Renal cortex interstitium (tissue), 11 donors: ENCODE measurements at regions not wholly inside any gene's neighbourhood (a gene's known extent, or its start where the extent isn't known, plus 50 kb on each side); places are given as distances from the start of the nearest gene placed in this dataset.

Experiments used
- DNase-seq, 11 donors: peaks; one replicate each; pipeline ENCODE4 v3.0.0-alpha.2; 2013; ENCODE audit warnings: low read depth in 9 of 11, low spot score in 4 of 11; ENCODE audit errors: extremely low read depth in 1 of 11

DNA sequence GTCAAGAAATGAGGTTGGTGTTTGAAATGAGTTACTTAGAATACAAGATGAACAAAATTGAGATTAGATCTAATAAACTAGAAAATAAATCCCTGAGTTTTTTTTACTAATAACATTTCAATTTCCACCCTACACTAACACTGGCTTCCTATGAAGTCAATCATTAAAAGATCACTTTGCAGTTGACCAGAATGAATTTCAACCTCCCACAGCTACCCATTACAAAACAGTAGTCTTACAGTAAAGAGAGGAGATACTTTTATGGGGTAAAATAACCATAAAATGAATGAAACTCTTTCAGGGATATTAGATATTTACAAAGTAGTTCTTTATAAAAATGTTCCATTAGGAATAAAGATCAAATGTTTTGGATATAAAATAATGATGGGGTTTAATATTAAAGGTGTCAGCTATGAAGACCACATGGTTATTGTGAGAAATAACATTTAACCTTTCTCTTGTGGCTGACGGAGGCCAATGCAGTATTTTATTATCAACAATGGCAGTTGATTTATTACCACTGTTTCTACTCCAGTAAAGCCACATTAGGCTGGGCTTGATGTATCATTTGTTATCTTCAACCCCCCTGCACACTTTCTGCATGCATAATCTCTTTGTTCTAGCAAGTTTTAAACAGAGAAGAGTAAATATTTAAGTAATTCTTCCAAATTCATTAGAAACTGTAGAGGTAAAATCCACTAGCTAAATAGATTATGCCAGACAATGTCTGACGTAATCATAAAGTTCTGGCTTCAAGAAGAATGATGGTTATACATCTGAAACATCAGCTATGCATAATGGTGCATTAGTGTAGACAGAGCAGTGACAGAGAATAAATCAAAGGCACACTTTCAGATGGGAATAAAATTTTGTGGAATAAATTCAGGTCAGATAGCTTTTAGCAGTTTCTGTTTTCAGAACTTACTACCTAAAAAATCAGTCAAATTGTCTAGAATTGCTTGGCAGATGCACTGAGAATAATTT, 516.6 kb downstream of the PCDH18 start:
- DNase-seq, result peak in 8 of 11 donors; percentile 1 to 11 (median 5)

DNA sequence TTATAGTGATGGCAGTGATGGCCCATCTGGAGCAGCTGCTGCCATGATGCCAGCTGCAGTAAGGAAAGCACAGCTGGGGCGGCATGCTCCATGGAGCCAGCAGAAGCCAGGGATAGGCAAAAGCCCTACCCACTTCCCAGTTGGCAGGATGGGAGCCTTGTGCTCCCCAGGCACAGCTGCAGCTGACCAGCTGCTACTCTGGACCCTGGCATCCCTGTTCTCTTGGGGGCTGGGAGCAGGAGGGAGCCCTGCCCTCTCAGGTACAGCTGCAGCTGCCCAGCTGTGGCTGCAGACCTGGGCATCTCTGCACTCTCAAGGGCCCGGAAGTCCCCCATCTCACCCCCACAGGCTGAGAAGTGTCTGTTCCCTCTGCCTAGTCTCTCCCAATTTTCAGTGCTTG, 531.9 kb downstream of the PCDH18 start:
- no peak for DNase-seq

DNA sequence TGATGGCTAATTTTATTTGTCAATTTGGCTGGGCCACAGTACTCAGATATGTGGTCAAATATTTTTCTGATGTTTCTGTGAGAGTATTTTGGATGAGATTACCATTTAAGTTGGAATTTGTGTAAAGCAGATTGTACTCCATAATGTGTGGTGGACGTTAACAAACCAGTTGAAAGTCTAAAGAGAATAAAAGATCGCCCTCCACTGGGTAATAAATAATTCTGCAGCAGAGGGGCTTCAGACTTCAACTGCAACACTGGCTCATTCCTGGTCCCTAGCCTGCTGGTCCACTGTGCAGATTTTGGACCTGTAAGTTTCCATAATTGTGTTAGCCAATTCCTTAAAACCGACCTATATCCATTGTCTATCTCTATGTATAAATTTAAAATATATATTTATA, 540.3 kb downstream of the PCDH18 start:
- no peak for DNase-seq

DNA sequence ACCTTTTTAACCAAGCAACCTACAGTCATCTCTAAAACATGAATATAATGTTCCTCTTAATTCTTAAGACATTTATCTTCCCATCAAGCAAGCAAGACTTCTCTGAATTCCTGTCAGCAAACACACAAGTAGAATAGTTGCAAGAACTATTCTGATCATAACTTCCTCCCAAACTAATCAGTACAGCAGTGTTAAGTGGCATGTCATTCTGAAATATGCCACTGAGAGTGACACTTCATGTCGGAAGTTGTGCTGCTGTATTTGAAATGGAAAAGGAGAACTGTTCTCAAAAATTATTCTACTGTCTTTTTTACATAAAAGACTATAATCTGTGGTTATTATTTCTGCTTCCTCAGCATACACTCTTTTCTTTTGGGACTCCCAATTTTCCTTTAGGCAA, 546.6 kb downstream of the PCDH18 start:
- DNase-seq, result no peak

DNA sequence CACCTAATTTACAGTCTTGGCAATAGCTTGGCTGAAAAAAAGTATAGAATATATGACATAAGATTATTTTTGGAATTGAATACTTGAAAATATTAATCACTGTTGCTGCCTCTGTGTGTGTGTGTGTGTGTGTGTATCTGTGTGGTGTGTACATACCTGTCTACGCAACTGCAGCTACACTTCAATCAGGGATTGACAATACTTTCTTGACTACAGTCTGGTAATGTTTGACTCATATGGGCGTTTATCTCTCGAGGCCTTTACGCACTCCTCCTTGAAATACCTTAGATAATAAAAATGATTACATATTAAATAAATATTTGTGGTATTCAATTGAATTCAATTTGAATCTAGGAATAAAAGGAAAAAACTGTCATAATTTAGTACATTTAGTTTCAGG, 565.2 kb downstream of the PCDH18 start:
- DNase-seq, result no peak

DNA sequence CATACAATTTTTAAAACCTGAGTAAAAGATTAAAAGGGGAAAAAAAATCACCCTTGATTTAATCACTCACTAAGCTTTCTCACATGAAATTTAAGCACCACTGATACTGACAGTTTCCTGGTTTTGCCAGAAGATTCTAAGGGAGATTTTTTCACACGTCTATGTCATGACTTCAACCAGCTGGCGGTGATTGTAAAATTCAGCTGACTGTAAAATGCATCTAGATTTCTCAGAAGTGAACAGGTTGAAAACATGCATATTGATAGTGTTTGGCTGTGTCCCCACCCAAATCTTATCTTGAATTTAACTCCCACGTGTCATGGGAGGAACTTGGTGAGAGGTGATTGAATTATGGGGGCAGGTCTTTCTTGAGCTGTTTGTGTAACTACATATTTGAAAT, 566.8 kb downstream of the PCDH18 start:
- DNase-seq, result no peak

DNA sequence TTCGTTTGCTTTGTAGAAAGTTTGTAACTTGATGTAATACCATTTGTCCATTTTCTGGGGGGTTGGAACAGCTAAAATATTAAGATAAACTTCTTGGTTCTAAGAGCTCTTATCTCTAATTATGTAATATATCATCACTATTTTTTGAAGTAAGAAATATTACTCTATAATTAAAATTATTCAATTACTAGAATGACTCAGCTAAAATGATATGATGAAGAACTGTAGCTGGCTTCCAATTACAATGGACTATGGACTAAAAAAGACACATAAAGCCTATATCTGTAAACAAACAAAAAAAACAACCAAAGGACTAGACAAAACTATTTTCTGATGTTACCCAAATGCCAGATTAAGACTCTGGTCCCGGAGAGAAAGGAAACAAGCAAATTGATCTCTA, 569.4 kb downstream of the PCDH18 start:
- DNase-seq, result no peak

DNA sequence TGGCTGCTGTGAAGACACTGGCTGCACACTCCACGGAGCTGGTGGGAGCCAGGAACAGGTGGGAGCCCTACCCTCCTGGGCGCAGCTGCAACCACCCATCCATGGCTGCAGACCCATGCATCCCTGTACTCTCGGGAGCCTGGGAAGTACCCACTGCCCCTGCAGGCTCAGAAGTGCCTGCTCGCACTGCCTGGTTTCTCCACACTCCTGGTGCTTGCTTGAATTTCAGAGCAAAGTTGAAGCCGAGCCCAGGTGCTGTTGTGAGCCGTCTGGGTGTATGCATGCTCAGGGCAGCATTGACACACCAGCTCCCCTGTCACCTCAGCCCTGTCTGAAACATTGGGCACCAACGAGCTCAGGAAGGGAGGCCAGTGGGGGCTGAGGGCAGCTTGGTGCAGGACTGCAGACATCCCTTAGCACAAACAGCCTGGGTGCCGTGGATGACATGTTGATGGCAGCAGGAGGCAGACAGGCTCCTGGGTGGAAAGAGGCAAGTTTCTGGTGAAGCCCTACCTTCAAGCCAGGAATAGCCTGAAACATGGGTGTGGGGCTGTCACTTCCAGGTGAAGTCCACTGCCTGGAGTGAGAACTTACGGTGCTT, 585.9 kb downstream of the PCDH18 start:
- no peak for DNase-seq

DNA sequence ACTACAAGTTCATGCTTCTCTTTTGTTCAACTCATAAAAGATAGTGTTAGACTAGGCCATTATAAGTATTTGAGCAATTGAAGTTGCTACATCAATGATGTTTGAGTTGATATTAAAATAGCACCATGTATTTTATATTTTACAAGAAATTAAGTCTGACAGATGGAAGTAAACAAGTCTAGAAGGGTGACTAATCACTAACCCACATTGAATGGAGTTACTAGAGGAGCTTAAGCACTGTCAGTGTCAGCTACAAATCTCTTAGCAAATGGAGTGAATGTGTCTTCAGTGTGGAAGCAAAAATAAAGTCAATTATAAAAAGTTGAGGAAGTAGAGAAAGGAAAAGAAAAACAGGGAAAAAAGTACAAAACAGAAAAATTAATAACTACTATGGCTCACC, 592.5 kb downstream of the PCDH18 start:
- no peak for DNase-seq

DNA sequence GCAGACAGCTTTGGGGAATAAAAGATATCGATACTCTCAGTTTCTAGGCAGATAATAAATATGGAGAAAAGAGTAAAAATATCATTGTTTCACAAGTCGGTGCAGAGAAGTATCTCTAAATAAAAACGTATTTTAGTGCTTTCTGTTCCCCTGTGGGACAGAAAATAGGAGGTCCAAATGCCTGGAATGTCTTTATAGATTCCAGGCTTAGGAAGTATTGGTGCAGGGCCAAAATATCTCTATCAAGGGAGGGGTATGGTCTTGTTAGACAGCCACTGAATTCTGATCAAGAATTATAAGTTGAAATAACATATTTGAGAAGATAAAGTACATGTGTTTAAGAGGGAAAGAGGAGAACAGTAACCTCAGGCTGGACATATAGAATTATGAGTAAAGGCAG, 596.4 kb downstream of the PCDH18 start:
- no peak for DNase-seq

DNA sequence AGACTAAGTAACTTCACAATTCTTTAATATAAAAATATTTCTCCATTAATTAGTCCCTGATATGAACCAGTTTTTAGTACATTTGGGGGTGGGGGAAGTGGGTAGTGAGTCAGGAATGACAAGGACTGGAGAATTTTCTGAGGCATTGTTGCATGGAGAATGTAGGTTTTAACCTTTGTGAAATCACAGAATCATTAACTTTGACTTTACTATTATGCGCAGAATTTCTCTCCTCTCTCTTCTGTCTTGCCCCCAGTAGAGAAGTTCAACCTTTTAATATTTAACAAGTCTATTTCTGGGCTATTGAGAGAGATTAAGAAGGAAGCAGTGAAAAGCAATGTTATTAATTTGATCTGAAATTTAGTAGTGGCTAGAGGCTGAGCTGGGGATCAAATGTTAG, 597.0 kb downstream of the PCDH18 start:
- peak in 3 of 11 donors; percentile 7 to 36 (median 12) for DNase-seq

DNA sequence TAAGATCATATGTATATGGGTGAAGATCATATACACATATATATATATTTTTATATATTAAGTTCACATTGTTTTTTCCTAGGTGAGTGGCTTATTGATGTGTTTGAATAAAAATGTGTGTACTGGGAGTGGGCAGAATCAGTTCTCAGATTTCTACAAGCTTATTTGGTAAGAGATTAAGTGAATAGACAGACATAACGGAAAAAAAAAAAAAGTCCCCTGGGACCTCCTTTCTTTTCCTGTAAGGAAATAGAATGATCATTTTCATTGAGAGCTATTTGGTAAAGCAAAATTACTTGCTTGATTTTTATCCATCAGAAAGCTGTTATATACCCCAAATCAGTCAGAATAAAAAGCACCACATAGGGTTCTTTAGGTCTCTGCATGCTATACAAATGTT, 597.7 kb downstream of the PCDH18 start:
- no peak for DNase-seq

DNA sequence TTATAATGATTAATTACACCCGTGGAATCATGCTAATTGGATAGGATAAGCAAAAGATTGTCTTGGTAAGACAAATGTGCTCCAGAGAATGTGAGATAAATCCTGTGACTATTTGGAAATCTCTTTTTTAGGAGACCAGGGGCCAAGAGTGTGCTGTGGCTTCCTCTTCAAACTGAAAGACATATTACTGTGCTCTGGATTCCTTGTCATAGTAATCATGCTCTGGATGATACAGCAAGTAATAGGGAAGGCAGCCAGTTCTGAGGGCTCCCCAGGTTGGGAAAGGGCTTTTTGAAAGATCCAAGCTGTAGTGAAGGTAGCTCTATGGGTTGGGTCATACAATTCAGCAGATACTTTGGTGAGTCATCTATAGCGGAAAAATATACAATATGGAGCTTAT, 600.5 kb downstream of the PCDH18 start:
- DNase-seq, result no peak

DNA sequence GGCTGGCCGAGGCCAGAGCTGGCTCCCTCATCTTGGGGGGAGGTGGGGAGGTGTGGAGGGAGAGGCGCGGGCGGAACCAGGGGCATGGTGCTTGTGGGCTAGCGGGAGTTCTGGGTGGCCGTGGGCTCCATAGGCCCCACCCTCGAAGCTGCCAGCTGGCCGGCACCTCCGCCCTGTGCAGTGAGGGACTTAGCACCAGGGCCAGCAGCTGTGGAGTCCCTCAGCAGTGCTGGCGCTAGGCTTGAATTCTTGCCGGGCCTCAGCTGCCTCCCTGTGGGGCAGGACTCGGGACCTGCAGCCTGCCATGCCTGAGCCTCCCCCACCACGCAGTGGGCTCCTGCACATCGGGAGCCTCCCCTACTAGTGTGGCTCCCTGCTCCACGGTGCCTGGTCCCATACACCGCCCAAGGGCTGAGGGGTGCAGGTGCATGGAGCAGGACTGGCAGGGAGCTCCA, 603.3 kb downstream of the PCDH18 start:
- no peak for DNase-seq

DNA sequence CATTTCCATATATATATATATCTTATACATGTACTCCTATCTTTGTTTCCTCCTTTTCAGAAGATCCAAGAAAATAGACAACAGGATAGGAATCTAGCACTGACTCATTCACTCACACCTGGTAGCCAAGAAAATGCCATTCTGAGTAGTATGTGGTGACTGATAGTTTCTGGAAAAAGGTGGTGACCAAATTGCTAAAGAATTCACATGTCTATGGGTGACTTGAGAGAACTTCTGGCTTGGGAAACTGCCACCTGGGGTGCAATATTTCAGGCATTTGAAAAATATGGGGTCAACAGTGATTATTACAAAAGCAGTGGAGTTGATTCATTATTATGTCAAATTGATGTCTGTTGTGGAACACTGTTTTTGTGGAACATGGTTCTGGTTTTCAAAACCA, 605.1 kb downstream of the PCDH18 start:
- no peak for DNase-seq

DNA sequence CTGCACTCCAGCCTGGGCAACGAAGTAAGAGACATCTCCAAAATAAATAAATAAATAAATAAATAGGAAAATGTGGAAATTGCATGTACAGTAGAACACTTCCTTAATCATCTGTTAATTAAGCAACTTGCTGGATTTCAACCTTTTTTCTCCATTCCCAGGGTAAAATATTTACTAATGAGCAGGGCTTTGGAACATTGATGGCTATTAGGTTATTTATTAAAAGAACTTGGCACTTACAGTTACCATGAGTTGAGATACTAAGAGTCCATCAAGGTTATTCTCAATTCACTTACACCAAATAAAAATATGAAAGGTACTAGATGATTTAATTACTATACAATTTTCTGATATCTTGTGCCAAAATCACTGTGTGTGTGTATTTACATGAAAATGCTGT, 607.1 kb downstream of the PCDH18 start:
- no peak for DNase-seq

DNA sequence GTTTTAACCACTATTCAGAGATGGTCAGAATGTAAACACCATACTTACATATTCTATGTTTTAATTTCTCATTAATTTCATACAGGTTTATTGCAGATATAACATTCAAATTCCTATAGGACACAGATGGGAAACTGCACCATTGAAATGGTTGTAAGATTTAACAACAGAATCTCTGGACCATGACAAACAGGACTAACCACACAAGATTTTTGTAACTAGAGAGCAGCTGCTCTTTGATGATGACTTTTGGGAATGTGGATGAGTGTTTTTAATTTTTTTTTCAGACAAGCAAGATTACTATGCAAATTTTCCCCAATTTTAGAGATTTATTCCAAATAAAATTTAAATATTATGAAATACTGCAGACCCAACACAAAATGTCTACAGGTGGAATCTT, 610.2 kb downstream of the PCDH18 start:
- no peak for DNase-seq

DNA sequence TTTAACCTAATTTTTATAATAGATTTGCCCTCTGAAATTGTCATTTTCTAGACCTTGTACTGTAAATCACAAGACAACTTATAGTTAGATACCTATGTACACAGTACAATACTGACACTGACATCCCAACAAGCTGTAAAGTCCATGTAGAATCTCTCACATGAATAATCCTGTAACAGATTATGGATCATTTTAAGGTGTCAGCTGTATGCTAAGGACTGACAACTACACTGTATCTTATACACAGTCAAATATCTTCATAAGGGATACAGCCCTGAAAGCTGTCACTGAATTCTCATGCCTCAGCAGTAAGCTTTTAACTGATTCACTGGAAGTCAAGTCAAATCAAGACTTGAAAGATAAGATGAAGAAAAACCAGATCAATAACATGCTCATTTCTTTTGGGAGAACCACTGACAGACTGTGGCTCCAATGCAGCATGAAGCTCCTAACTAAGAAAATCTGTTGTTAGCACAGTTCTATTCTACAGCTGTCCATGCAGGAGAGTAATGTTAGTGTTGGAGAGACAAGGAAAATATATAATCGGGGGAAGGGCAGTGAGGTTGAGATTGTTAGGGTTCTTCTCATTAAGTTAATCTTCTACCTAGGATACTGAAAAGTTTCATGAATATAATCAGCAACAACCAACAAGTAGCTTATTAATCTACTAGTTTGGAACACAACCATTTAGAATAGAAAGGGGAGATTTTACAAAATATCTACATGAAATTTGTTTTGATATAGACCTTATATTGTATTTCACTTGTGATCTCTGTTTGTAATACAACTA, 612.0 kb downstream of the PCDH18 start:
- no peak for DNase-seq

DNA sequence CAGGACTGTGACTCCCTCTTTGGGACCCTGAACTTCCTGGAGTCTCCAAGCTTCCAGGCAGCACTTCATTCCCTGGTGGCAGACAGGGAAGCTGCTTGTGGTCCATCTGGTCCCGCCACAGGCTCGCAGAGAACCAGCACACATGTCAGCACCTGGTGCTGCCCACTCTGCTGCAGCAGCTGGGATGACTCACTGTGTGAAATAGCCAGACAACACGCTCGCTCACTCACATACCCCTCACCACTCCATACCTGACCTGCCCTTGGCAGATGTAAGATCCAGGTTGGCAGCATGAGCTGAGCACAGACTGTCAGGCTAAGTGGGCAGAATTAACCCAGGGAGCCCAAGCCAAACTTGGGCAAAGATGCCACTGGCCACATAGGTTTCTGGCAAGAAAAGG, 613.5 kb downstream of the PCDH18 start:
- no peak for DNase-seq
